Choroid plexus epithelial cell (primary cell): ENCODE measurements at regions not wholly inside any gene's neighbourhood (a gene's known extent, or its start where the extent isn't known, plus 50 kb on each side); places are given as distances from the start of the nearest gene placed in this dataset.

ENCODE experiments used
- DNase-seq: peaks from one replicate; pipeline ENCODE4 v3.0.0-alpha.2; 2010; ENCODE audit warnings: low read depth
- H3K4me3 ChIP-seq: 2 replicates; pipeline ENCODE4 v1.5.1; 2011; ENCODE audit warnings: low read depth, mild to moderate bottlenecking, control low read depth, low read length, moderate library complexity
- TF ChIP-seq, protein P1 (sequence below): conservative IDR thresholded peaks from 2 replicates; pipeline ENCODE4 v1.5.1; 2011; ENCODE audit warnings: low read depth, mild to moderate bottlenecking, control low read depth, inconsistent platforms, low read length, moderate library complexity

DNA sequence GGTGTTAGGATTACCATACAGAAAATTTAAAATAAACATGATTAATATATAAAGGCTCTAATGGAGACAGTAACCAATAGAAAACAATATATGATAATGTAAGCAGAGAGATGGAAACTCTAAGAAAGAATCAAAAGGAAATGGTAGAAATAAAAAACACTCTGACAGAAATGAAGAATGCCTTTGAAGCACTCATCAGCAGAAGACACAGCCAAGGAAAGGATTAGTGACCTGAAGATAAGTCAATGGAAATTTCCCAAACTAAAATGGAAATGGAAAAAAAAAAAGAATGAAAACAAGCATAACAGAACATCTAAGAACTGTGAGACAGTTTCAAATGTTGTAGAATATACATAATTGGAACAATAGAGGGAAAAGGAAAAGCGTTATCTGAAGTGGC lies 302.6 kb downstream of the DRD1 start:
- DNase-seq, result no peak
- TF ChIP-seq, protein P1, sequence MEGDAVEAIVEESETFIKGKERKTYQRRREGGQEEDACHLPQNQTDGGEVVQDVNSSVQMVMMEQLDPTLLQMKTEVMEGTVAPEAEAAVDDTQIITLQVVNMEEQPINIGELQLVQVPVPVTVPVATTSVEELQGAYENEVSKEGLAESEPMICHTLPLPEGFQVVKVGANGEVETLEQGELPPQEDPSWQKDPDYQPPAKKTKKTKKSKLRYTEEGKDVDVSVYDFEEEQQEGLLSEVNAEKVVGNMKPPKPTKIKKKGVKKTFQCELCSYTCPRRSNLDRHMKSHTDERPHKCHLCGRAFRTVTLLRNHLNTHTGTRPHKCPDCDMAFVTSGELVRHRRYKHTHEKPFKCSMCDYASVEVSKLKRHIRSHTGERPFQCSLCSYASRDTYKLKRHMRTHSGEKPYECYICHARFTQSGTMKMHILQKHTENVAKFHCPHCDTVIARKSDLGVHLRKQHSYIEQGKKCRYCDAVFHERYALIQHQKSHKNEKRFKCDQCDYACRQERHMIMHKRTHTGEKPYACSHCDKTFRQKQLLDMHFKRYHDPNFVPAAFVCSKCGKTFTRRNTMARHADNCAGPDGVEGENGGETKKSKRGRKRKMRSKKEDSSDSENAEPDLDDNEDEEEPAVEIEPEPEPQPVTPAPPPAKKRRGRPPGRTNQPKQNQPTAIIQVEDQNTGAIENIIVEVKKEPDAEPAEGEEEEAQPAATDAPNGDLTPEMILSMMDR, result no peak
- H3K4me3 ChIP-seq, result no peak overlapping the region

DNA sequence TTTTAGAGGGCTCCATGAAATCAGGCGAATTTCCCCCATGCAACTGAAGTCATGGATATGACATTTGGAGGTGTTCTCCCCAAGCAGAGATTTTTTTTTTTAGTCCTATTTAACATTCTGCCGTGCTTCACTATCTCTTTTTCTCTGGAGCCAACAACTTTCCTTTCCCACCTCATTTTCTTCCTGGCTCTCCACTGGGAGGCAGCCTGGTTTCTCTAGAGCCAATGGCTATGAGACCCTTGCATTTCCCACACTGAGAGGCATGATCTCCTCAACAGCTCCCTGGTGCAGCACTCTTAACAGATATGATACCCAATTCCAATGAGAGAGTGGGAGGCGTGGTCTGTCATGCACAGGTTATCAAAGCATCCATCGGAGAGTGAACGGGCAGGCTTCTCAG lies 310.8 kb downstream of the DRD1 start:
- TF ChIP-seq, protein P1, result no peak
- no peak overlapping the region for H3K4me3 ChIP-seq
- DNase-seq, result no peak

DNA sequence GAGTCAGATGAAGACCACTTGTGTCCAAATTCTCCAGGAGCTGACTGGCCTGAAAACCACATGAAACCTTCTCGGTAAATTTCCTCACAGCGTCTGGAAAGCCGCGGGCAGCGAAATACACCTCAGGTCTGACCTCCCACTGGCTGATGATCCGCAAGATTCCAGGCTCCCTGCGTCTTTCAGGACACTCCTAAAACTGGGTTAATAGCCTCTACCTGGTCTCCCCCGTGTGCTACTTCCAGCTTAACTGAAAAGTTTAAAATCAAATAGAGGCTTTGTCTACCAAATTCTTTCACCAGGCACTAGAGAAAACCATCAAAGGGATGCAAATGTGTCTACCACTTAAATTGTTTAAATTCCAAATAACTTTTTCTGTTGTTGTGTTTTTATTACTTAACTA lies 312.6 kb downstream of the DRD1 start:
- TF ChIP-seq, protein P1, result no peak
- no peak overlapping the region for H3K4me3 ChIP-seq
- DNase-seq, result no peak

DNA sequence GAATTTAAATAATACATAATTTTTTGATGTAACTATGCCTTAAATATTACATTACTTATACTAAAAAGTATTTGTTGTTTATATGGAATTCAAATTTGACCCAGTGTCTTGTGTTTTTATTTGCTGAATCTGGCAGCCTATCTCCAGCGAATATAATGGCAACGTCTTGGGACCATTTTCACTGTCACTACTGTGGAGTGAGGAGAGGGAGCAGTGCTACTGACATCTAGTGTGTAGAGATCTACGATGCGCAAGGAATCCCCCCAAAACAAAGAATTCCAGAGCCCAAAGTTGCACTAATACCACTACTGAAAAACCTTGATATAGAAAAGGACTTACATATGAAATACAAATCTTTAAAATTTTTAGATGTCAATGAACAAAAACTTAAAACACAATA lies 314.4 kb downstream of the DRD1 start:
- TF ChIP-seq, protein P1, result no peak
- DNase-seq, result no peak
- no peak overlapping the region for H3K4me3 ChIP-seq

- DNase-seq, result no peak
- TF ChIP-seq, protein P1, result no peak
- H3K4me3 ChIP-seq, result no peak overlapping the region
Measured at GRCh38 chr5:175129121-175129520, 314.9 kb downstream of the DRD1 start.

- no peak for DNase-seq
- TF ChIP-seq, protein P1, result no peak
Measured at GRCh38 chr5:175124821-175125220, 319.2 kb downstream of the DRD1 start.

DNA sequence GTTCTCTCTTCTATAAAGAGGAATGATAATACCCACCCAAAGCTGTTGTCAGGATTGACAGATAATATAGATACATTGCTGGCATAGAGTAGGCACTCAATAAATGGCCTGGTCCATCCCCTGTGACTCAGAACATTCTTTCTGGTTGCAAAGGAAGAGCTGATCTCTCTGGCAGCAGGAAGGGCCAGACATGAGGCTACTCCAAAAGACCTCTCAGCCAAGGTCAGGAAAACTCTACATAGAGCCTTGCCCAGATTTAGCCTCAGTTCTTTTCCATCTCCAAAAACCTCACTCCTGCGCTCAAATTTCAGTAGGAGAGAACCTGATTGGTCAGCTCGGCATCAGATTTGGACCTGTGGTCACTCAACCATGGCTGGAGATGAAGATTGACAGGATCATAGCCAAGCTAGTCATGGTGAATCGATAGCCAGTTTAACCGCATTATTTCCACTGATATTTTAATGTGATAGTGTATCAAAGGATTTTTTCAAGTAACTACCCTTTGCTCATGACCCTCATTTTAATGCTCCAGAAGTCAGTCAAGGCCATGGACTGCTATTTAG lies 319.6 kb downstream of the DRD1 start:
- TF ChIP-seq, protein P1, result no peak
- DNase-seq, result no peak

More at GRCh38 chr5:175124821-175125220, 319.2 kb downstream of the DRD1 start:
- H3K4me3 ChIP-seq, result no peak overlapping the region

More for the DNA sequence above, 319.6 kb downstream of the DRD1 start:
- H3K4me3 ChIP-seq, result no peak overlapping the region
